Activated CD8-positive, alpha-beta memory T cell treated with anti-CD3 and anti-CD28 coated beads, Interleukin-2, amount 10 ng/mL, durations not matched to agents 7 days and 5 days (primary cell): ENCODE measurements at regions not wholly inside any gene's neighbourhood (a gene's known extent, or its start where the extent isn't known, plus 50 kb on each side); places are given as distances from the start of the nearest gene placed in this dataset.
"Not testable (repeated sequence)": the region's sequence is repeated elsewhere in the genome, so short reads cannot be mapped to it uniquely, and the experiment has no call there.

Source experiments
- ATAC-seq: fragments of 150-1000 bp; cut with Tn5 transposase; one replicate; pipeline ENCODE4 v1.10.0; 2021; ENCODE audit warnings: moderate library complexity
- CTCF ChIA-PET: fragments of 350-600 bp; sonication (Branson Sonifier 250); formaldehyde crosslinking; loops from one replicate; lab custom pipeline; 2021; ENCODE audit warnings: antibody characterized with exemption; lab: Charles Lee
- DNase-seq: peaks from one replicate; pipeline ENCODE4 v3.0.0-alpha.2; 2020
- H3K27ac Mint-ChIP-seq: one replicate; pipeline ENCODE4 v1.8.0; 2021; ENCODE audit warnings: mild to moderate bottlenecking, mixed read lengths
- H3K27me3 Mint-ChIP-seq: one replicate; pipeline ENCODE4 v1.8.0; 2021; ENCODE audit warnings: mixed read lengths
- H3K36me3 Mint-ChIP-seq: one replicate; pipeline ENCODE4 v1.8.0; 2021; ENCODE audit warnings: mild to moderate bottlenecking, mixed read lengths
- H3K4me1 Mint-ChIP-seq: one replicate; pipeline ENCODE4 v1.8.0; 2021; ENCODE audit warnings: mixed read lengths
- H3K4me3 Mint-ChIP-seq: one replicate; pipeline ENCODE4 v1.8.0; 2021; ENCODE audit warnings: mild to moderate bottlenecking, moderate library complexity, mixed read lengths
- H3K9me3 Mint-ChIP-seq: one replicate; pipeline ENCODE4 v1.8.0; 2022; ENCODE audit warnings: low read depth, mixed read lengths

- H3K4me3 Mint-ChIP-seq: no peak overlapping the region
- no peaks in the 10 kb centered on the region for H3K36me3 Mint-ChIP-seq
- no peak overlapping the region for H3K27ac Mint-ChIP-seq
- ATAC-seq: no peak
- DNase-seq: no peak
- H3K4me1 Mint-ChIP-seq: no peaks in the 10 kb centered on the region
- CTCF ChIA-PET: no interaction called here
- no peaks in the 10 kb centered on the region for H3K9me3 Mint-ChIP-seq
- H3K27me3 Mint-ChIP-seq: no peaks in the 10 kb centered on the region
Observed at GRCh38 chr18:1350931-1351450, 446.3 kb downstream of the ADCYAP1 start.

- ATAC-seq (no peak), DNase-seq (no peak)
- no peaks in the 10 kb centered on the region for H3K36me3 Mint-ChIP-seq
- no peak overlapping the region for H3K4me3 Mint-ChIP-seq
- H3K9me3 Mint-ChIP-seq: peaks cover 2% of the 10 kb centered on the region
- CTCF ChIA-PET: no interaction called here
- no peaks in the 10 kb centered on the region for H3K4me1 Mint-ChIP-seq
- no peak overlapping the region for H3K27ac Mint-ChIP-seq
- H3K27me3 Mint-ChIP-seq: no peaks in the 10 kb centered on the region
Observed at GRCh38 chr18:1353025-1353424, 448.4 kb downstream of the ADCYAP1 start.

- Mint-ChIP-seq H3K27me3 (no peaks in the 10 kb centered on the region), H3K27ac (no peak overlapping the region), H3K4me3 (no peak overlapping the region), H3K9me3 (peaks cover 2% of the 10 kb centered on the region), H3K36me3 (no peaks in the 10 kb centered on the region), H3K4me1 (no peaks in the 10 kb centered on the region)
- DNase-seq (no peak), ATAC-seq (no peak)
- CTCF ChIA-PET: no interaction called here
Observed at GRCh38 chr18:1357724-1358123, 453.1 kb downstream of the ADCYAP1 start.

- Mint-ChIP-seq H3K9me3 (peaks cover 7% of the 10 kb centered on the region), H3K4me3 (no peak overlapping the region), H3K36me3 (no peaks in the 10 kb centered on the region), H3K27me3 (no peaks in the 10 kb centered on the region), H3K27ac (no peak overlapping the region), H3K4me1 (no peaks in the 10 kb centered on the region)
- CTCF ChIA-PET: interaction anchor here (1.3 kb wide), 1 partner anchor 9 kb away, joined by 3 read pairs; no protein-coding TSS in a partner anchor
- no peak for ATAC-seq
- no peak for DNase-seq
Observed at GRCh38 chr18:1361936-1362335, 457.3 kb downstream of the ADCYAP1 start.

GRCh38 chr18:1370552-1370951 lies 465.9 kb downstream of the ADCYAP1 start:
- ATAC-seq (no peak), DNase-seq (no peak)
- Mint-ChIP-seq H3K27me3 (no peaks in the 10 kb centered on the region), H3K4me1 (no peaks in the 10 kb centered on the region), H3K27ac (no peak overlapping the region), H3K36me3 (no peaks in the 10 kb centered on the region), H3K9me3 (peaks cover 6% of the 10 kb centered on the region), H3K4me3 (no peak overlapping the region)
- CTCF ChIA-PET: interaction anchor here (1.1 kb wide), 1 partner anchor 9 kb away, joined by 3 read pairs; no protein-coding TSS in a partner anchor

GRCh38 chr18:1371724-1372123 lies 467.1 kb downstream of the ADCYAP1 start:
- Mint-ChIP-seq H3K36me3 (no peaks in the 10 kb centered on the region), H3K9me3 (peaks cover 6% of the 10 kb centered on the region), H3K4me1 (no peaks in the 10 kb centered on the region), H3K4me3 (no peak overlapping the region), H3K27me3 (no peaks in the 10 kb centered on the region), H3K27ac (no peak overlapping the region)
- CTCF ChIA-PET: no interaction called here
- DNase-seq (no peak), ATAC-seq (no peak)

- H3K36me3 Mint-ChIP-seq: no peaks in the 10 kb centered on the region
- ATAC-seq: no peak
- H3K4me1 Mint-ChIP-seq: no peaks in the 10 kb centered on the region
Observed at GRCh38 chr18:1383465-1383864, 478.8 kb downstream of the ADCYAP1 start.

GRCh38 chr18:1388468-1388867 lies 483.8 kb downstream of the ADCYAP1 start:
- CTCF ChIA-PET, H3K4me1 Mint-ChIP-seq, ATAC-seq, H3K27me3 Mint-ChIP-seq, H3K36me3 Mint-ChIP-seq, H3K27ac Mint-ChIP-seq, H3K4me3 Mint-ChIP-seq, DNase-seq: not testable (repeated sequence)
- peaks cover 23% of the 10 kb centered on the region for H3K9me3 Mint-ChIP-seq

More at GRCh38 chr18:1383465-1383864, 478.8 kb downstream of the ADCYAP1 start:
- Mint-ChIP-seq H3K4me3 (no peak overlapping the region), H3K27me3 (no peaks in the 10 kb centered on the region), H3K9me3 (peaks cover 19% of the 10 kb centered on the region), H3K27ac (no peak overlapping the region)
- CTCF ChIA-PET: no interaction called here
- no peak for DNase-seq

GRCh38 chr18:1392046-1392445 lies 487.4 kb downstream of the ADCYAP1 start:
- no peaks in the 10 kb centered on the region for H3K36me3 Mint-ChIP-seq
- CTCF ChIA-PET: no interaction called here
- H3K27me3 Mint-ChIP-seq: no peaks in the 10 kb centered on the region
- no peaks in the 10 kb centered on the region for H3K4me1 Mint-ChIP-seq
- DNase-seq (no peak), ATAC-seq (no peak)
- H3K9me3 Mint-ChIP-seq: peaks cover 10% of the 10 kb centered on the region
- H3K4me3 Mint-ChIP-seq: no peak overlapping the region
- H3K27ac Mint-ChIP-seq: no peak overlapping the region

GRCh38 chr18:1392865-1393734 lies 488.4 kb downstream of the ADCYAP1 start:
- Mint-ChIP-seq H3K4me1 (no peaks in the 10 kb centered on the region), H3K9me3 (peaks cover 5% of the 10 kb centered on the region), H3K36me3 (no peaks in the 10 kb centered on the region), H3K27me3 (no peaks in the 10 kb centered on the region), H3K4me3 (no peak overlapping the region), H3K27ac (no peak overlapping the region)
- ATAC-seq: no peak
- CTCF ChIA-PET: interaction anchor here (0.8 kb wide), 1 partner anchor 11 kb away, joined by 3 read pairs; no protein-coding TSS in a partner anchor
- no peak for DNase-seq

GRCh38 chr18:1393929-1394328 lies 489.3 kb downstream of the ADCYAP1 start:
- CTCF ChIA-PET: no interaction called here
- no peaks in the 10 kb centered on the region for H3K4me1 Mint-ChIP-seq
- H3K27me3 Mint-ChIP-seq: no peaks in the 10 kb centered on the region
- no peak for DNase-seq
- H3K27ac Mint-ChIP-seq: no peak overlapping the region
- no peak overlapping the region for H3K4me3 Mint-ChIP-seq
- ATAC-seq: no peak
- peaks cover 3% of the 10 kb centered on the region for H3K9me3 Mint-ChIP-seq
- no peaks in the 10 kb centered on the region for H3K36me3 Mint-ChIP-seq

- H3K4me3 Mint-ChIP-seq: no peak overlapping the region
- H3K9me3 Mint-ChIP-seq: peaks cover 2% of the 10 kb centered on the region
- H3K36me3 Mint-ChIP-seq: no peaks in the 10 kb centered on the region
- H3K27me3 Mint-ChIP-seq: no peaks in the 10 kb centered on the region
- no peak for DNase-seq
- no peaks in the 10 kb centered on the region for H3K4me1 Mint-ChIP-seq
- CTCF ChIA-PET: no interaction called here
- no peak for ATAC-seq
- H3K27ac Mint-ChIP-seq: no peak overlapping the region
Observed at GRCh38 chr18:1394426-1394825, 489.8 kb downstream of the ADCYAP1 start.

- CTCF ChIA-PET: no interaction called here
- ATAC-seq (no peak), DNase-seq (no peak)
Observed at GRCh38 chr18:1394966-1395365, 490.3 kb downstream of the ADCYAP1 start.

GRCh38 chr18:1408376-1408775 lies 503.7 kb downstream of the ADCYAP1 start:
- ATAC-seq: no peak
- CTCF ChIA-PET: no interaction called here
- H3K4me1 Mint-ChIP-seq: no peaks in the 10 kb centered on the region
- peaks cover 4% of the 10 kb centered on the region for H3K9me3 Mint-ChIP-seq
- H3K27me3 Mint-ChIP-seq: no peaks in the 10 kb centered on the region
- H3K27ac Mint-ChIP-seq: no peak overlapping the region
- no peaks in the 10 kb centered on the region for H3K36me3 Mint-ChIP-seq
- H3K4me3 Mint-ChIP-seq: no peak overlapping the region
- DNase-seq: no peak

More at GRCh38 chr18:1394966-1395365, 490.3 kb downstream of the ADCYAP1 start:
- peaks cover 2% of the 10 kb centered on the region for H3K9me3 Mint-ChIP-seq
- H3K4me1 Mint-ChIP-seq: no peaks in the 10 kb centered on the region
- no peak overlapping the region for H3K27ac Mint-ChIP-seq
- no peak overlapping the region for H3K4me3 Mint-ChIP-seq
- H3K36me3 Mint-ChIP-seq: no peaks in the 10 kb centered on the region
- H3K27me3 Mint-ChIP-seq: no peaks in the 10 kb centered on the region
